Kidney (tissue), 13 donors: ENCODE measurements at regions not wholly inside any gene's neighbourhood (a gene's known extent, or its start where the extent isn't known, plus 50 kb on each side); places are given as distances from the start of the nearest gene placed in this dataset.

Experiments used
- DNase-seq, 5 donors: peaks; one replicate each; pipeline ENCODE4 v3.0.0-alpha.2; 2013 to 2020
- FAIRE-seq: peaks from 2 replicates; lab custom pipeline; 2012; peaks lifted over from hg19 to GRCh38; lab: Jason Lieb, UNC
- H3K27ac ChIP-seq, 2 donors: one replicate each; pipeline ENCODE4 v1.7.0; 2013; ENCODE audit warnings: low read depth in 2 of 2, low read length in 2 of 2, inconsistent platforms in 1 of 2
- H3K27me3 ChIP-seq: one replicate; pipeline ENCODE4 v1.7.1; 2013; ENCODE audit warnings: low read length, inconsistent platforms; ENCODE audit not compliant: control insufficient read depth, insufficient read depth
- H3K36me3 ChIP-seq, 3 donors: one replicate each; pipeline versions ENCODE4 v1.7.0 to v1.7.1; 2013; ENCODE audit warnings: low read length in 3 of 3, control low read depth in 1 of 3, inconsistent platforms in 1 of 3; ENCODE audit not compliant: insufficient read depth in 3 of 3, control insufficient read depth in 2 of 3
- H3K4me1 ChIP-seq, 3 donors: one replicate each; pipeline versions ENCODE4 v1.7.0 to v1.7.1; 2013; ENCODE audit warnings: low read length in 3 of 3, inconsistent platforms in 1 of 3, low read depth in 1 of 3; ENCODE audit not compliant: control insufficient read depth in 2 of 3, insufficient read depth in 2 of 3
- H3K4me3 ChIP-seq, 3 donors: one replicate each; pipeline versions ENCODE4 v1.7.0 to v1.8.1; 2013; ENCODE audit warnings: low read length in 3 of 3, control low read depth in 1 of 3, inconsistent platforms in 1 of 3
- H3K9ac ChIP-seq, 3 donors: one replicate each; pipeline versions ENCODE4 v1.7.0 to v1.7.1; 2013; ENCODE audit warnings: low read length in 3 of 3, control low read depth in 1 of 3, inconsistent platforms in 1 of 3
- H3K9me3 ChIP-seq, 3 donors: one replicate each; pipeline versions ENCODE4 v1.7.0 to v1.7.1; 2013; ENCODE audit warnings: low read length in 3 of 3, control low read depth in 1 of 3, inconsistent platforms in 1 of 3; ENCODE audit not compliant: control insufficient read depth in 2 of 3, insufficient read depth in 1 of 3
- intact Hi-C: fragments of 100-400 bp; cut with DNase I; formaldehyde crosslinking; loops from one replicate; pipeline ENCODE4 v1.11.1; 2022
- TF ChIP-seq, protein P1 (sequence below): IDR thresholded peaks from 3 replicates; pipeline ENCODE4 v1.5.1; 2012; ENCODE audit warnings: mild to moderate bottlenecking, moderate library complexity, borderline replicate concordance; ENCODE audit not compliant: insufficient read depth; ENCODE audit errors: extremely low read depth
- donor health status: control.
- donor health status: control.
- donor health status: control.
- donor health status: control.
- donor health status: control.
- donor health status: DM: yes; HTN: yes; CAD: no.
- donor health status: Normal renal cell carcinoma (clear cell type).

DNA sequence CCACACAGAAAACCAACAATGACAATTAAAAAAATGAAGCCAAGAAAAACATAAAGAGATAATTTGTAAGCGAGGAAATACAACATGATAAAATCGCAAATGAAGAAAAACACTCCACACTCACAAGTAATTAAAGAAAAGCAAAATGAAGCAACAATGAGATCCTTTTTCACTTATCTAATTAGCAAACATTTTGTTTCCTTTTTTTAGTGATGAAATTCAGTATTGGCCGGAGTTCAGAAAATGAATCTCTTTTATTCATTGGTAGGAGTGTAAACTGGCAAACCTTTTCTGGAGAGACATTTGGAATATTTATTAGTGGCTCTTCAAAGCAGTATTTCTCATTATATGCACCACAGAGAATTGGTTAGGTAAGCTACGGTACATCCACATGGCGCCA is 70.6 kb upstream of the POMP start:
- Histone ChIP-seq H3K36me3 (no peaks in the 10 kb centered on the region), H3K27ac (no peak overlapping the region), H3K9me3 (no peaks in the 10 kb centered on the region), H3K4me3 (no peak overlapping the region), H3K9ac (no peak overlapping the region), H3K4me1 (no peaks in the 10 kb centered on the region), H3K27me3 (no peaks in the 10 kb centered on the region)
- DNase-seq (no peak), FAIRE-seq (no peak)
- intact Hi-C loops = no loop called here
- TF ChIP-seq, protein P1, sequence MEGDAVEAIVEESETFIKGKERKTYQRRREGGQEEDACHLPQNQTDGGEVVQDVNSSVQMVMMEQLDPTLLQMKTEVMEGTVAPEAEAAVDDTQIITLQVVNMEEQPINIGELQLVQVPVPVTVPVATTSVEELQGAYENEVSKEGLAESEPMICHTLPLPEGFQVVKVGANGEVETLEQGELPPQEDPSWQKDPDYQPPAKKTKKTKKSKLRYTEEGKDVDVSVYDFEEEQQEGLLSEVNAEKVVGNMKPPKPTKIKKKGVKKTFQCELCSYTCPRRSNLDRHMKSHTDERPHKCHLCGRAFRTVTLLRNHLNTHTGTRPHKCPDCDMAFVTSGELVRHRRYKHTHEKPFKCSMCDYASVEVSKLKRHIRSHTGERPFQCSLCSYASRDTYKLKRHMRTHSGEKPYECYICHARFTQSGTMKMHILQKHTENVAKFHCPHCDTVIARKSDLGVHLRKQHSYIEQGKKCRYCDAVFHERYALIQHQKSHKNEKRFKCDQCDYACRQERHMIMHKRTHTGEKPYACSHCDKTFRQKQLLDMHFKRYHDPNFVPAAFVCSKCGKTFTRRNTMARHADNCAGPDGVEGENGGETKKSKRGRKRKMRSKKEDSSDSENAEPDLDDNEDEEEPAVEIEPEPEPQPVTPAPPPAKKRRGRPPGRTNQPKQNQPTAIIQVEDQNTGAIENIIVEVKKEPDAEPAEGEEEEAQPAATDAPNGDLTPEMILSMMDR = no peak

DNA sequence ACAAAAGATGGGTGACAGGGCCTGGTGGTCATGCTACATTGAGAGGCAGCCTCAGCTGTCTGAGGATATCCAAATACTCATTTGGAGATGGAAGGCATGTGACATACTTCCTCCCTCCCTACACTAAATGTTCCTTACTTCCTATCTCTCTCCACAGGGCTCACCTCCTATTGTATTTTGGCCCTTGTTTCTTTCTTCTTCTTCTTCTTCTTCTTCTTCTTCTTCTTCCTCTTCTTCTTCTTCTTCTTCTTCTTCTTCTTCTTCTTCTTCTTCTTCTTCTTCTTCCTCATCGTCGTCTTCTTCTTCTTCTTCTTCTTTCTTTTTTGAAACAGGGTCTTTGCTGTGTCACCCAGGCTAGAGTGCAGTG is 71.8 kb upstream of the POMP start:
- Histone ChIP-seq H3K4me3 (no peak overlapping the region), H3K27me3 (no peaks in the 10 kb centered on the region), H3K9ac (no peak overlapping the region), H3K27ac (no peak overlapping the region), H3K36me3 (no peaks in the 10 kb centered on the region), H3K9me3 (no peaks in the 10 kb centered on the region), H3K4me1 (no peaks in the 10 kb centered on the region)
- intact Hi-C loops = no loop called here
- no peak for DNase-seq
- TF ChIP-seq, protein P1 = no peak
- FAIRE-seq = no peak

DNA sequence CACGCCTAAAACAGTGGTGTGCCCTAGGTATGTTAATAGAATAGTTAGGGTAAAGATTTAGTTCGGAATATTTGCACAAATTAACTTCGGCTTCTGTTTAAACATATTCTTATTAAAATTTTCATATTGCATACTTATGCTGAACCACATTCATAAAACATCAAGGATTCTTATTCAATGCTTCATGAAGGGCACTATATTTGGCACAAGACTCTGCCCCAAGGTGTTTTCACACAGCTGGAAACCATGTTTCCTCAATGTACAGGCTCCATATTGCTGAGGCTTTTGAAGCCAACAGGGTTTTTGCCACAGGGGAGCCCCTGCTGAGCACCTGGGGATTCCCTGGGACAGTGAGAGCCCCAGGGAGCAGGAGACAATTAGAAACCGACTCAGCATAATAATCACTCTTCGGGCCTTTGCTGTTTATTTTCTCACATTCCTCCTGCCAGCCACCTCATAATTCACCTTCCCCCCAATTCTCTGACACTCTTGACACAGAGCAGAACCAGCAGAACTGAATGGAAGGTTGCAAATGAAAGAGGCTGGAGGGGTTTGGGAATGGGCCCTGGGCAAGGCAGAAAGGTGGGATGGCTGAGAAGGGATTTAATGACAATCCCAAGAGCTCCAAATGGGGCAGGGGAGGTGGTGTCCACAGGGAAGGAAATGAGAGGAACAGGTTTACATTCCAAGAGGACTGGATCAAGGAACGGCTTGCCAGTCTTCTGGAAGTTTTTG is 72.3 kb upstream of the POMP start:
- Histone ChIP-seq H3K27me3 (no peaks in the 10 kb centered on the region), H3K9me3 (no peaks in the 10 kb centered on the region), H3K4me3 (no peak overlapping the region), H3K36me3 (no peaks in the 10 kb centered on the region), H3K4me1 (no peaks in the 10 kb centered on the region), H3K9ac (no peak overlapping the region), H3K27ac (no peak overlapping the region)
- FAIRE-seq (no peak), DNase-seq (no peak)
- TF ChIP-seq, protein P1 = no peak
- intact Hi-C loops = no loop called here

GRCh38 chr13:28585561-28585960 is 73.4 kb upstream of the POMP start:
- Histone ChIP-seq H3K27ac (no peak overlapping the region), H3K27me3 (no peaks in the 10 kb centered on the region), H3K9ac (no peak overlapping the region), H3K9me3 (no peaks in the 10 kb centered on the region), H3K4me3 (no peak overlapping the region), H3K4me1 (no peaks in the 10 kb centered on the region), H3K36me3 (no peaks in the 10 kb centered on the region)
- FAIRE-seq (no peak), DNase-seq (no peak)
- TF ChIP-seq, protein P1 = no peak
- intact Hi-C loops = no loop called here
